OCI-LY1 (cell line): ENCODE measurements at regions not wholly inside any gene's neighbourhood (a gene's known extent, or its start where the extent isn't known, plus 50 kb on each side); places are given as distances from the start of the nearest gene placed in this dataset.

ENCODE experiments used
- H2AFZ ChIP-seq: fragments of 200-600 bp; sonication (generic), shearing (Covaris generic); 2 replicates; pipeline ENCODE4 v1.6.0; 2014; ENCODE audit warnings: antibody characterized with exemption, mild to moderate bottlenecking, low read length
- H3F3A ChIP-seq: fragments of 200-600 bp; sonication (generic), shearing (Covaris generic); 2 replicates; pipeline ENCODE4 v1.6.0; 2014; ENCODE audit warnings: mild to moderate bottlenecking, antibody characterized with exemption, low read length, moderate library complexity; ENCODE audit not compliant: insufficient read depth
- H3K27ac ChIP-seq: fragments of 200-600 bp; sonication (generic); 2 replicates; pipeline ENCODE4 v1.5.1; 2014; ENCODE audit warnings: low read length, mixed run types, mild to moderate bottlenecking, low read depth; ENCODE audit not compliant: poor library complexity, severe bottlenecking
- H3K27me3 ChIP-seq: fragments of 200-600 bp; sonication (generic); 2 replicates; pipeline ENCODE4 v1.6.0; 2014; ENCODE audit warnings: antibody characterized with exemption, mild to moderate bottlenecking, low read length, moderate library complexity; ENCODE audit not compliant: insufficient read depth
- H3K36me3 ChIP-seq: fragments of 200-600 bp; sonication (generic); 2 replicates; pipeline ENCODE4 v1.6.1; 2014; ENCODE audit warnings: mild to moderate bottlenecking, antibody characterized with exemption, low read length, moderate library complexity, mixed read lengths; ENCODE audit not compliant: insufficient read depth
- H3K4me1 ChIP-seq: fragments of 200-600 bp; sonication (generic); 2 replicates; pipeline ENCODE4 v1.5.1; 2014; ENCODE audit warnings: mild to moderate bottlenecking, low read length, moderate library complexity; ENCODE audit not compliant: insufficient read depth, severe bottlenecking
- H3K4me2 ChIP-seq: fragments of 200-600 bp; sonication (generic), shearing (Covaris generic); 2 replicates; pipeline ENCODE4 v1.6.1; 2014; ENCODE audit warnings: low read length
- H3K4me3 ChIP-seq: fragments of 200-600 bp; sonication (generic); 2 replicates; pipeline ENCODE4 v1.5.1; 2014; ENCODE audit warnings: low read length, low read depth, mild to moderate bottlenecking, mixed read lengths; ENCODE audit not compliant: poor library complexity, severe bottlenecking
- H3K79me2 ChIP-seq: fragments of 200-600 bp; shearing (Covaris generic); 2 replicates; pipeline ENCODE4 v1.6.1; 2016; ENCODE audit warnings: mixed run types, low read length, mixed read lengths; ENCODE audit not compliant: insufficient read depth
- H3K9ac ChIP-seq: fragments of 200-600 bp; sonication (generic), shearing (Covaris generic); 2 replicates; pipeline ENCODE4 v1.6.1; 2014; ENCODE audit warnings: mild to moderate bottlenecking, low read length, mixed read lengths
- H3K9me2 ChIP-seq: fragments of 200-600 bp; sonication (generic), shearing (Covaris generic); 2 replicates; pipeline ENCODE4 v1.6.1; 2014; ENCODE audit warnings: low read depth, mild to moderate bottlenecking, low read length, mixed read lengths
- H3K9me3 ChIP-seq: fragments of 200-600 bp; shearing (Covaris generic); 2 replicates; pipeline ENCODE4 v1.6.1; 2014; ENCODE audit warnings: low read length, mixed read lengths
- H4K20me1 ChIP-seq: fragments of 200-600 bp; sonication (generic), shearing (Covaris generic); 2 replicates; pipeline ENCODE4 v1.6.0; 2016; ENCODE audit warnings: mild to moderate bottlenecking, low read length; ENCODE audit not compliant: insufficient read depth
- CTCF ChIP-seq: fragments of 200-600 bp; sonication (generic), shearing (Covaris generic); IDR thresholded peaks from 2 replicates; pipeline ENCODE4 v1.5.1; 2017; ENCODE audit warnings: mild to moderate bottlenecking, antibody characterized with exemption, low read length, moderate library complexity, mixed read lengths
- EZH2 ChIP-seq: fragments of 200-600 bp; sonication (generic), shearing (Covaris generic); IDR thresholded peaks from 2 replicates; pipeline ENCODE4 v1.8.0; 2017; ENCODE audit warnings: borderline replicate concordance, mixed run types, mild to moderate bottlenecking, antibody characterized with exemption, low read length, moderate library complexity, mixed read lengths

DNA sequence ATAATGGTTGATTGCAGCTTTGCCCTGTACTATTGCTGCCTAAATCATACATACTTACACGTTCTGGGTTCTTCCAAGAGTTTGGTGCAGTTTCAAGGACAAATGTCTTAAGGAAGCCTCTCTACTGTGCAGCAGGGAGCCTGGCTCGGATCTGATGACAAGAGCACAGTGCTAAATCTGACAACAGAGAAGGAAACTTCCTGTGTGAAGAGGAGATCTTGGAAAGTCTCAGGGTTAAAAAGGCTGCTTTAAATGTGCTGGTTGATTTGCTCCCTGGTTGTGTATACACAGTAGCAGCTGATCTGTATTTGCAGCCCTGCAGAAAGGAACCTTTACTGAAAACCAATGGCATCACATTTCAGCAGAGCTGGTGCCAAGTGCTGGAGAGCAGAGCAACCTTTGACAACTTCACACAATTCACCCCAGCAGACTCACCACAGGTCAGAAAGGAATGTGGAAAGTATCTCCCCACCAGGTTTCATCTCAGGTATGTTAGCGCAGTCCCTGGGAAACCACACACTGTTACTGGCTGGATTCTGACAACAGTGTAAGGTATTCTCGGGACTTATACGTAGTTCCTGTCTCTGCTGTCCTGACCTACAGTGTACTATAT lies 355.0 kb upstream of the ESRRG start:
- Histone ChIP-seq H4K20me1 (no peaks in the 10 kb centered on the region), H3K4me1 (no peaks in the 10 kb centered on the region), H3K9ac (no peak overlapping the region), H3K27ac (no peak overlapping the region), H3F3A (no peaks in the 10 kb centered on the region), H3K36me3 (no peaks in the 10 kb centered on the region), H3K9me2 (no peaks in the 10 kb centered on the region), H2AFZ (no peak overlapping the region), H3K9me3 (no peaks in the 10 kb centered on the region), H3K4me2 (no peak overlapping the region), H3K4me3 (no peak overlapping the region), H3K27me3 (no peaks in the 10 kb centered on the region), H3K79me2 (no peaks in the 10 kb centered on the region)
- no peak for TF ChIP-seq EZH2
- no peak for TF ChIP-seq CTCF

GRCh38 chr1:217077426-217077825 lies 354.2 kb upstream of the ESRRG start:
- no peaks in the 10 kb centered on the region for H3K27me3 ChIP-seq
- no peaks in the 10 kb centered on the region for H3K79me2 ChIP-seq
- no peak overlapping the region for H3K9ac ChIP-seq
- no peaks in the 10 kb centered on the region for H3K36me3 ChIP-seq
- no peaks in the 10 kb centered on the region for H3K9me2 ChIP-seq
- no peak overlapping the region for H2AFZ ChIP-seq
- H3F3A ChIP-seq = no peaks in the 10 kb centered on the region
- H3K4me1 ChIP-seq = no peaks in the 10 kb centered on the region
- H3K4me2 ChIP-seq = no peak overlapping the region
- no peaks in the 10 kb centered on the region for H4K20me1 ChIP-seq
- H3K4me3 ChIP-seq = no peak overlapping the region
- H3K9me3 ChIP-seq = no peaks in the 10 kb centered on the region
- H3K27ac ChIP-seq = no peak overlapping the region
- no peak for TF ChIP-seq EZH2
- no peak for TF ChIP-seq CTCF

DNA sequence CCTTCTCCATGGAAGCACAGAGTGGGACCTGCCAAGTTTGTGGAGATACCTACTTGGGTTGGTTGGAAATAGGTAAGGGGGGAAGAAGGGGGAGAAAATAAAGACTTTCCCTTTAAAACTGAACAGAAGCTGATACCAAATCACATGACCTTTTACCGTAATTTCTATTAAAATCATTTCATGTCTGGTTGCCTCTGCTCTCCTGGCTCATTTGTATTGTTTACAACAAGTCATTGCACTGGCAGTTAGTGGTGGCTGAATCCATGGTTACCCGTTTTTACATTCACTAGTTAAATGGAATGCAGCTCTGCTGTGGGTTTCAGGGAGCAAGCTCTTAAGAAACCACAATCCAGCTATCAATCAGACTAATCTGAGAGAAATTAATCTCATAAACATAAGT lies 353.7 kb upstream of the ESRRG start:
- Histone ChIP-seq H2AFZ (no peak overlapping the region), H3F3A (no peaks in the 10 kb centered on the region), H3K9ac (no peak overlapping the region), H3K4me2 (no peak overlapping the region), H4K20me1 (no peaks in the 10 kb centered on the region), H3K9me2 (no peaks in the 10 kb centered on the region), H3K27me3 (no peaks in the 10 kb centered on the region), H3K4me1 (no peaks in the 10 kb centered on the region), H3K79me2 (no peaks in the 10 kb centered on the region), H3K36me3 (no peaks in the 10 kb centered on the region), H3K27ac (no peak overlapping the region), H3K9me3 (no peaks in the 10 kb centered on the region), H3K4me3 (no peak overlapping the region)
- no peak for TF ChIP-seq EZH2
- TF ChIP-seq CTCF = no peak
